Activated CD8-positive, alpha-beta memory T cell treated with anti-CD3 and anti-CD28 coated beads, Interleukin-2, amount 50 U/mL, for 4 hours (primary cell): ENCODE measurements at regions not wholly inside any gene's neighbourhood (a gene's known extent, or its start where the extent isn't known, plus 50 kb on each side); places are given as distances from the start of the nearest gene placed in this dataset.

Source experiments
- DNase-seq: peaks from one replicate; pipeline ENCODE4 v3.0.0-alpha.2; 2020

- no peak for DNase-seq
These were observed 283.4 kb downstream of the PTPRU start for GRCh38 chr1:29519788-29520110.

- no peak for DNase-seq
These were observed 282.9 kb downstream of the PTPRU start for GRCh38 chr1:29519108-29519787.

GRCh38 chr1:29518183-29518835 lies 282.0 kb downstream of the PTPRU start:
- DNase-seq = no peak

- no peak for DNase-seq
These were observed 281.1 kb downstream of the PTPRU start for GRCh38 chr1:29517251-29518086.

- DNase-seq = no peak
These were observed 279.9 kb downstream of the PTPRU start for GRCh38 chr1:29516063-29516820.

- no peak for DNase-seq
These were observed 279.0 kb downstream of the PTPRU start for GRCh38 chr1:29515170-29515955.

- DNase-seq = no peak
These were observed 278.2 kb downstream of the PTPRU start for GRCh38 chr1:29514361-29515169.

- no peak for DNase-seq
These were observed 277.0 kb downstream of the PTPRU start for GRCh38 chr1:29513357-29513756.

- DNase-seq = no peak
These were observed 275.1 kb downstream of the PTPRU start for GRCh38 chr1:29511436-29511835.

- DNase-seq = no peak
These were observed 272.3 kb downstream of the PTPRU start for GRCh38 chr1:29508458-29509107.

- DNase-seq = no peak
These were observed 270.4 kb downstream of the PTPRU start for GRCh38 chr1:29506678-29507225.

GRCh38 chr1:29505532-29506220 lies 269.4 kb downstream of the PTPRU start:
- DNase-seq = no peak

- no peak for DNase-seq
These were observed 268.5 kb downstream of the PTPRU start for GRCh38 chr1:29504709-29505410.

- DNase-seq = no peak
These were observed 267.9 kb downstream of the PTPRU start for GRCh38 chr1:29504196-29504595.

- no peak for DNase-seq
These were observed 266.9 kb downstream of the PTPRU start for GRCh38 chr1:29502911-29503840.

GRCh38 chr1:29502225-29502910 lies 266.0 kb downstream of the PTPRU start:
- no peak for DNase-seq

- no peak for DNase-seq
These were observed 265.1 kb downstream of the PTPRU start for GRCh38 chr1:29501227-29501976.
